ENCODE measurements at regions not wholly inside any gene's neighbourhood (a gene's known extent, or its start where the extent isn't known, plus 50 kb on each side); places are given as distances from the start of the nearest gene placed in this dataset.
A peak's percentile ranks its signal among the peaks of the same experiment; 100 is the strongest.

DNA sequence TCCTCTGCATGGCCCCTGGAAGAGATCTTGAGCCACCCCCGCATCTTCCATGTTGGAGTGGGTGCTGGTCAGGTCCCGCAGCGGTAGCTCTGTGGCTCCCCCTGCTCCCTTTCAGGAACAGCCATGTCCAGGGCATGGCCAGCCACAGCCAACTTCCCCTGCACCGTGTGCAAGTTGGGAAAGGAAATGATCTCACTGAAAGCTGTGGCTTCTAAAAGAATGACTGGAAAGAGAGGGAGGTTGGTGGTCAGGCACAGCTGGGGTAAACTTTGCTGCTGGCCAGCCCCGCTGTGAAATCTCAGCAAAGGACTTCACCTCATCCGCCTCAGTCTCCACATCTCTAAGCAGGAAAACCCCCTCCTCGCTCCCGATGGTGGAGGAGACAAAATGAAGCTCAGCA lies 153.6 kb upstream of the CST7 start:
- WGBS (ENCODE audit: missing lambda C conversion rate): 35% methylated on average over 8 of the region's 8 CpGs
- no peak overlapping the region for H3K4me3 ChIP-seq
- DNase-seq (ENCODE audit: low read depth in 1 of 2, low spot score in 1 of 2) (no peak), FAIRE-seq (no peak), ATAC-seq (no peak)
- TF ChIP-seq RARB (CRISPR knock-in tag; IDR thresholded peaks at IDR 0.05) (no peak), ZSCAN20 (CRISPR knock-in tag; IDR thresholded peaks at IDR 0.05) (no peak), JUNB (IDR thresholded peaks at IDR 0.05) (no peak), HDAC2 (IDR thresholded peaks at IDR 0.05) (no peak), CBX8 (IDR thresholded peaks at IDR 0.05) (no peak)
- TF ChIP-seq, protein P1, sequence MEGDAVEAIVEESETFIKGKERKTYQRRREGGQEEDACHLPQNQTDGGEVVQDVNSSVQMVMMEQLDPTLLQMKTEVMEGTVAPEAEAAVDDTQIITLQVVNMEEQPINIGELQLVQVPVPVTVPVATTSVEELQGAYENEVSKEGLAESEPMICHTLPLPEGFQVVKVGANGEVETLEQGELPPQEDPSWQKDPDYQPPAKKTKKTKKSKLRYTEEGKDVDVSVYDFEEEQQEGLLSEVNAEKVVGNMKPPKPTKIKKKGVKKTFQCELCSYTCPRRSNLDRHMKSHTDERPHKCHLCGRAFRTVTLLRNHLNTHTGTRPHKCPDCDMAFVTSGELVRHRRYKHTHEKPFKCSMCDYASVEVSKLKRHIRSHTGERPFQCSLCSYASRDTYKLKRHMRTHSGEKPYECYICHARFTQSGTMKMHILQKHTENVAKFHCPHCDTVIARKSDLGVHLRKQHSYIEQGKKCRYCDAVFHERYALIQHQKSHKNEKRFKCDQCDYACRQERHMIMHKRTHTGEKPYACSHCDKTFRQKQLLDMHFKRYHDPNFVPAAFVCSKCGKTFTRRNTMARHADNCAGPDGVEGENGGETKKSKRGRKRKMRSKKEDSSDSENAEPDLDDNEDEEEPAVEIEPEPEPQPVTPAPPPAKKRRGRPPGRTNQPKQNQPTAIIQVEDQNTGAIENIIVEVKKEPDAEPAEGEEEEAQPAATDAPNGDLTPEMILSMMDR (IDR thresholded peaks at IDR 0.05): no peak
- TF ChIP-seq, protein P2, sequence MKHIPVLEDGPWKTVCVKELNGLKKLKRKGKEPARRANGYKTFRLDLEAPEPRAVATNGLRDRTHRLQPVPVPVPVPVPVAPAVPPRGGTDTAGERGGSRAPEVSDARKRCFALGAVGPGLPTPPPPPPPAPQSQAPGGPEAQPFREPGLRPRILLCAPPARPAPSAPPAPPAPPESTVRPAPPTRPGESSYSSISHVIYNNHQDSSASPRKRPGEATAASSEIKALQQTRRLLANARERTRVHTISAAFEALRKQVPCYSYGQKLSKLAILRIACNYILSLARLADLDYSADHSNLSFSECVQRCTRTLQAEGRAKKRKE (CRISPR knock-in tag; IDR thresholded peaks at IDR 0.05; ENCODE audit: low read depth): no peak
- H3K4me1 ChIP-seq: no peaks in the 10 kb centered on the region
- ChIA-PET POLR2A (no interaction called here), CTCF (interaction anchor here (0.9 to 11.6 kb wide), 4 partner anchors 10 to 675 kb away, joined by 3 to 66 read pairs (median 4); no protein-coding TSS in a partner anchor)
- no peak overlapping the region for H3K27ac ChIP-seq
- no peak overlapping the region for H3K4me2 ChIP-seq
- no peaks in the 10 kb centered on the region for H3K9me3 ChIP-seq

DNA sequence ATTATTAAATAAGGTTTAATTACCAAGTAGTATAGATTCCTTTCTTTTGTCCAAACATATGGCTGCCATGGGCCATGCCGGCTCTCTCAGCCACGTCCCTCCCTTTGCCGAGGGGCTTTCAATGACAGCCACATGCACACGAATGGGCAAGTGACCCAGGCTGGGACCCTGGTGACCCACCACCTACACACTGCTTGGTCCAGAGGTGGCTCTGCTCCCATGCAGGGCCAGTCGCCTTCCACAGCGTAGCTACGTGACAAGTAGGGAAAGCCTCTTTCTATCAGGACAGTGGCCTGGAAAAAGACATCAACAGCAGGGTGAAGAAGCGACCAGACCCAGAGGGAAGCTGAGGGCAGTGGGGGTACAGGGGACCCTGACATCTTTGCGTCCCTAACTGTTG lies 152.8 kb upstream of the CST7 start:
- DNase-seq (ENCODE audit: low read depth in 1 of 2, low spot score in 1 of 2) (no peak), FAIRE-seq (no peak), ATAC-seq (no peak)
- CTCF ChIA-PET: interaction anchor here (0.9 to 11.6 kb wide), 3 partner anchors 9 to 122 kb away, joined by 3 to 66 read pairs (median 4); no protein-coding TSS in a partner anchor
- Histone ChIP-seq H3K4me2 (no peak overlapping the region), H3K4me3 (no peak overlapping the region), H3K9me3 (no peaks in the 10 kb centered on the region), H3K27ac (no peak overlapping the region), H3K4me1 (no peaks in the 10 kb centered on the region)
- POLR2A ChIA-PET: no interaction called here
- WGBS (ENCODE audit: missing lambda C conversion rate): 62% methylated on average over 9 of the region's 9 CpGs
- TF ChIP-seq HDAC2 (IDR thresholded peaks at IDR 0.05) (no peak), HOXB5 (CRISPR knock-in tag; IDR thresholded peaks at IDR 0.05) (no peak), RFX5 (IDR thresholded peaks at IDR 0.05) (no peak), ZC3H11A (IDR thresholded peaks at IDR 0.05) (no peak), FOXS1 (CRISPR knock-in tag; IDR thresholded peaks at IDR 0.05) (no peak), CHD4 (IDR thresholded peaks at IDR 0.05; ENCODE audit: borderline replicate concordance) (no peak), MAZ (IDR thresholded peaks at IDR 0.05; ENCODE audit: borderline replicate concordance, low read depth, low read length) (no peak)

DNA sequence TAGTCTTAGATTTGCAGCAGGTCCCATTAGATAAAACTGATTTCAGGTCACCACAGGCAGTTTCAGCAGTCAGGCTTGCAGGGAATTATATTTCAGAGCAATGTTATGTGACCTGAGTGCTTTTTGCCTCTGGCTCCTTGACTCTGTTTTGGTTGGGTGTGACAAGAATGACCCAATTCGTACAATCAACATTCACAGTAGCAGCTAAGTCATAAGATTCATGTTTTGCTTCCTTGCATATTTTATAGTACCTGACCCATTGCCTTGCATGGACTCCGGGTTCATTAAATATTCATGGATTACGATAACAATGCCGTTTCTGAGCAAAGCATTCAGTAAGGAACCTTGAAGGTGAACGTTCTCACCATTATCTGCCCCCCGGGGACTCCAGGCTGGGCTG lies 152.0 kb upstream of the CST7 start:
- CTCF ChIA-PET: interaction anchor here (1.0 to 11.6 kb wide), 5 partner anchors 12 to 801 kb away, joined by 3 to 66 read pairs (median 3); no protein-coding TSS in a partner anchor
- POLR2A ChIA-PET: no interaction called here
- 26% methylated on average over 6 of the region's 6 CpGs for WGBS (ENCODE audit: missing lambda C conversion rate)

DNA sequence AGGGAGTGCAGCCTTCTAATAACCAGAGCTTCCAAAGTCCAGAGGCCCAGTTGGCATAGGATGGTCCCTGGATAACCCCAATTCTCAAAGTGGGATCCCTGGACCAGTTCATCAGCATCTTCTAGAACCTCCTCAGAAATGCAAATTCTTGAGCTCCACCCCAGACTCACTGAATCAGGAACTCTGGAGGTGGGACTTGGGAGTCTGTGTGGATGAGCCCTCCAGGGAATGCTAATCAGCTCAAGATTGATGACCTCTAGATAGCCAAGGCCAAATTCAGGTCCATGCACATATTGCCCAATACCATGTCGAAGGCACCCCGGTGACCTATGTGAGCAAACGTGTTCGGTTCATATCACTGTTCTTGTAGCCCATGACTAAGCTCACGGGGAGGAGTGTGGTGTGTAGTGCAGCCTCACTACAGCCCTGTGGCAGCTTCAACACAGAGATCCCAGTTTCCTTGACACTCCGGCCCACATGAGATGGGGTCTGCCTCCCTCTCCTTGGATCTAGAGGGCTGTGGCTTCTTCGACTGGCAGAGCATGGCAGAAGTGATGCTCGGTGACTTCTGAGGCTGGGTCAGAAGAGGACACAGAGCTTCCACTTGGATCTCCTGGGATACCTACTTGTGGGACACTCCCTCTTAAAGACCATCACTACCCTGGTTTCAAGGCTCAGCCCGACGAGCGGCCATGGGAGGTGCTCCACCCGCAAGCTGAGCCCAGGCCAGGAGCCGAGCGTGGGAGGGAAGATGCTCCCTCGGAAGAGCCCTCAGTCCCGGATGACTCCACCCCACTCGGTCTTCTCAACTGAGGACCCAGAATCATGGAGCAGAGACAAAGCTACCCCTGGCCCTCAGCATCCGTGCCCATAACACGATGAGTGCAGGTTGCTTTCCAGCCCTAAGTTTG lies 151.1 kb upstream of the CST7 start:
- ATAC-seq (no peak), DNase-seq (ENCODE audit: low read depth in 1 of 2, low spot score in 1 of 2) (no peak), FAIRE-seq (no peak)
- Histone ChIP-seq H3K4me3 (no peak overlapping the region), H3K4me1 (no peaks in the 10 kb centered on the region), H3K9me3 (no peaks in the 10 kb centered on the region), H3K4me2 (no peak overlapping the region), H3K27ac (no peak overlapping the region)
- 54% methylated on average over 19 of the region's 19 CpGs for WGBS (ENCODE audit: missing lambda C conversion rate)
- POLR2A ChIA-PET: no interaction called here
- TF ChIP-seq SREBF2 (IDR thresholded peaks at IDR 0.05) (no peak), HOXA7 (CRISPR knock-in tag; IDR thresholded peaks at IDR 0.05) (no peak), ZFP36 (IDR thresholded peaks at IDR 0.05; ENCODE audit: borderline replicate concordance, partially characterized antibody) (no peak), JUNB (IDR thresholded peaks at IDR 0.05) (no peak), POLR2A (IDR thresholded peaks at IDR 0.05; ENCODE audit: low read length) (no peak), CBX8 (IDR thresholded peaks at IDR 0.05) (no peak), SMC3 (IDR thresholded peaks at IDR 0.05) (no peak)
- TF ChIP-seq, protein P3, sequence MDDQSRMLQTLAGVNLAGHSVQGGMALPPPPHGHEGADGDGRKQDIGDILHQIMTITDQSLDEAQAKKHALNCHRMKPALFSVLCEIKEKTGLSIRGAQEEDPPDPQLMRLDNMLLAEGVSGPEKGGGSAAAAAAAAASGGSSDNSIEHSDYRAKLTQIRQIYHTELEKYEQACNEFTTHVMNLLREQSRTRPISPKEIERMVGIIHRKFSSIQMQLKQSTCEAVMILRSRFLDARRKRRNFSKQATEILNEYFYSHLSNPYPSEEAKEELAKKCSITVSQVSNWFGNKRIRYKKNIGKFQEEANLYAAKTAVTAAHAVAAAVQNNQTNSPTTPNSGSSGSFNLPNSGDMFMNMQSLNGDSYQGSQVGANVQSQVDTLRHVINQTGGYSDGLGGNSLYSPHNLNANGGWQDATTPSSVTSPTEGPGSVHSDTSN (IDR thresholded peaks at IDR 0.05): no peak
- TF ChIP-seq, protein P4, sequence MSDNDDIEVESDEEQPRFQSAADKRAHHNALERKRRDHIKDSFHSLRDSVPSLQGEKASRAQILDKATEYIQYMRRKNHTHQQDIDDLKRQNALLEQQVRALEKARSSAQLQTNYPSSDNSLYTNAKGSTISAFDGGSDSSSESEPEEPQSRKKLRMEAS (IDR thresholded peaks at IDR 0.05): no peak
- CTCF ChIA-PET: interaction anchor here (0.8 to 11.6 kb wide), 8 partner anchors 8 to 801 kb away, joined by 3 to 66 read pairs (median 4); no protein-coding TSS in a partner anchor

More for the DNA sequence above, 152.0 kb upstream of the CST7 start:
- H3K9me3 ChIP-seq: no peaks in the 10 kb centered on the region
- H3K4me2 ChIP-seq: no peak overlapping the region
- no peak overlapping the region for H3K27ac ChIP-seq
- peak; percentile 16 for TF ChIP-seq MAFK (IDR thresholded peaks at IDR 0.05; ENCODE audit: partially characterized antibody)
- TF ChIP-seq HOXA7 (CRISPR knock-in tag; IDR thresholded peaks at IDR 0.05): no peak
- TF ChIP-seq NR3C1 (IDR thresholded peaks at IDR 0.05): no peak
- ATAC-seq: no peak
- no peaks in the 10 kb centered on the region for H3K4me1 ChIP-seq
- no peak for FAIRE-seq
- H3K4me3 ChIP-seq: no peak overlapping the region
- DNase-seq (ENCODE audit: low read depth in 1 of 2, low spot score in 1 of 2): no peak

Measured in A549 (cell line).